ENCODE measurements at regions not wholly inside any gene's neighbourhood (a gene's known extent, or its start where the extent isn't known, plus 50 kb on each side); places are given as distances from the start of the nearest gene placed in this dataset.
A peak's percentile ranks its signal among the peaks of the same experiment; 100 is the strongest.

DNA sequence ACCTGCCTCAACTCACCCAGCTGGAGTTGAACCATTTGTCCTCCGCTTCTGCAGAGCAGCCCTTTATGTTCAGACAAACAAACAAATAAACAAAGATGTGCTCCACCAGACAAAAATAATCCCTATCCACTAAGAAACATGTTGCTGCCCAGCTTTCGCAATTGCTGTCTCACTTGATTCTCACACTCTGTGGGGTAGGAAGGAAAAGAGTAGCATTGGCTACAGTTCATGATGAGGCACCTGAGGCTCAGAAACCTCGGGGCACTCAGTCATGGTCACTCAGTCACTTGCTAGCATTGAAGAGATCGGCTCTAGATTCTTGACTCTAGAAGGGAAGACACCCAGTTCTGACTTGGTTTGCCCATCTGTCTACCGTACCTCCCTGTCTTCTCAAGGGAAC, 88.0 kb upstream of the ZMIZ1 start:
- H3K4me1 ChIP-seq (ENCODE audit: control insufficient read depth in 2 of 2, insufficient read depth in 1 of 2, low read depth in 1 of 2, low read length in 2 of 2), result peaks cover 6 to 8% of the 10 kb centered on the region in 2 donors
- no peak overlapping the region for H3K4ac ChIP-seq (ENCODE audit: low read length)
- no peak overlapping the region for H4K8ac ChIP-seq (ENCODE audit: low read depth, low read length)
- no peak for DNase-seq (ENCODE audit: low spot score)
- H3K23ac ChIP-seq (ENCODE audit: low read depth, low read length, poor library complexity), result no peak overlapping the region
- H3K9ac ChIP-seq (ENCODE audit: low read depth, low read length, poor library complexity), result no peak overlapping the region
- no peak overlapping the region for H2AFZ ChIP-seq (ENCODE audit: low read length)
- H3K27me3 ChIP-seq (ENCODE audit: control insufficient read depth in 3 of 3, insufficient read depth in 3 of 3, low read depth in 1 of 3, low read length in 3 of 3), result peaks cover 0 to 17% (median 4%) of the 10 kb centered on the region in 3 experiments
- H2BK12ac ChIP-seq (ENCODE audit: low read length), result no peak overlapping the region
- no peak overlapping the region for H2BK120ac ChIP-seq (ENCODE audit: low read depth, low read length)
- H3K4me2 ChIP-seq (ENCODE audit: insufficient read depth, low read length, poor library complexity, severe bottlenecking), result no peak overlapping the region
- no peak overlapping the region for H2BK5ac ChIP-seq (ENCODE audit: low read length)
- H3K27ac ChIP-seq (replicated peaks; ENCODE audit: low read length), result no peak overlapping the region
- H4K91ac ChIP-seq (ENCODE audit: low read depth, low read length, poor library complexity), result no peak overlapping the region
- H2BK15ac ChIP-seq (ENCODE audit: low read length), result peak overlapping the region; percentile 72
- H3K18ac ChIP-seq (ENCODE audit: low read length), result no peak overlapping the region
- H3K9me3 ChIP-seq (replicated peaks in 1 of 2; ENCODE audit: control insufficient read depth in 2 of 2, insufficient read depth in 1 of 2, low read depth in 1 of 2, low read length in 2 of 2), result no peaks in the 10 kb centered on the region
- peak overlapping the region; percentile 72 for H2AK5ac ChIP-seq (ENCODE audit: low read depth, low read length)
- no peak overlapping the region for H3K14ac ChIP-seq (ENCODE audit: low read length)
- no CpG with 5 or more reads among the region's 5 CpGs for WGBS, 2 donors (ENCODE audit: extremely low coverage in 2 of 2, insufficient read length in 2 of 2, insufficient replicate concordance in 1 of 2)
- H3K79me1 ChIP-seq (ENCODE audit: low read depth, low read length), result no peaks in the 10 kb centered on the region
- H3K36me3 ChIP-seq (replicated peaks in 1 of 2; ENCODE audit: control insufficient read depth in 2 of 2, insufficient read depth in 2 of 2, low read length in 2 of 2), result no peaks in the 10 kb centered on the region
- H3K4me3 ChIP-seq (ENCODE audit: low read length in 2 of 2), result no peak overlapping the region

DNA sequence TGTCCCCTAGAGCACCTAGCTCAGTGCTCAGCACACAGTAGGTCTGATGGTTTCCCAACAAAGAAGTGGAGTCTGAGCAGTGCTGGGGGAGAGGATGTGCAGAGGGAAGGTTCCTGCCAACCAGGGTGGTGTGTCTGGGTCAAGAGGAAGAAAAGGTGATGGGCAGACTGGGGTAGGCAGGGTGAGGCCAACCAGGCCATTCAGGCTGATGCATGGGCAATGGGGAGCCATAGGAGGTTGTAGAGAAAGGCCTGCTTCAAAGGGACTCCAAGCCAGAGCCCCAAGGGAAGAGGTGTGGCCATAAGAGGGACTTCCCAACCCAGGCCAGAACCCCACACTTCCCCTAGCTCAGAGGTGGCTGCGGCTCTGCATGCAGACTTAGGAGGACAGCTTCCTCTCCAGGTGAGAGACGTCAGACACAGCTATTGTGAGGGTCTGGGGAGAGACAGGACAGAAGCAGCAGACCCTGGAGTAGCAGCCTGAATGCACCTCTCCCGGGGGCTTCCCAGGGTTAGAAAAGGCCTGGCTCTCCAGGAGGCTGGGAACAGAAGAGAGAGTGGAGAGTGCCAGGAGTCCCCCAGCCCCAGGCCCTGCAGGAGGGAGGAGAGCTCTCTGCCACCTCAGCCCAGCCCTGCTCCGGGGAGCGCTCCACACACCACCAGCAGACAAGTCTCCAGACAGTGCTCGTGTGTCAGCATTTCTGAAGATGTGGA, 87.4 kb upstream of the ZMIZ1 start:
- H3K79me1 ChIP-seq (ENCODE audit: low read depth, low read length), result no peaks in the 10 kb centered on the region
- no peak overlapping the region for H4K91ac ChIP-seq (ENCODE audit: low read depth, low read length, poor library complexity)
- no peak overlapping the region for H3K4ac ChIP-seq (ENCODE audit: low read length)
- no peak overlapping the region for H3K9ac ChIP-seq (ENCODE audit: low read depth, low read length, poor library complexity)
- H3K36me3 ChIP-seq (replicated peaks in 1 of 2; ENCODE audit: control insufficient read depth in 2 of 2, insufficient read depth in 2 of 2, low read length in 2 of 2), result no peaks in the 10 kb centered on the region
- no peak overlapping the region for H2BK12ac ChIP-seq (ENCODE audit: low read length)
- no peak overlapping the region for H3K23ac ChIP-seq (ENCODE audit: low read depth, low read length, poor library complexity)
- H3K14ac ChIP-seq (ENCODE audit: low read length), result peak overlapping the region; percentile 59
- no peak overlapping the region for H2AFZ ChIP-seq (ENCODE audit: low read length)
- peak overlapping the region; percentile 72 for H2AK5ac ChIP-seq (ENCODE audit: low read depth, low read length)
- peak overlapping the region; percentile 72 for H2BK15ac ChIP-seq (ENCODE audit: low read length)
- no peak overlapping the region for H3K27ac ChIP-seq (replicated peaks; ENCODE audit: low read length)
- H3K27me3 ChIP-seq (ENCODE audit: control insufficient read depth in 3 of 3, insufficient read depth in 3 of 3, low read depth in 1 of 3, low read length in 3 of 3), result peaks cover 0 to 17% (median 4%) of the 10 kb centered on the region in 3 experiments
- no peak overlapping the region for H2BK120ac ChIP-seq (ENCODE audit: low read depth, low read length)
- DNase-seq (ENCODE audit: low spot score), result no peak
- H3K4me3 ChIP-seq (ENCODE audit: low read length in 2 of 2), result no peak overlapping the region
- H4K8ac ChIP-seq (ENCODE audit: low read depth, low read length), result no peak overlapping the region
- H2BK5ac ChIP-seq (ENCODE audit: low read length), result no peak overlapping the region
- no peak overlapping the region for H3K4me2 ChIP-seq (ENCODE audit: insufficient read depth, low read length, poor library complexity, severe bottlenecking)
- no CpG with 5 or more reads among the region's 6 CpGs for WGBS, 2 donors (ENCODE audit: extremely low coverage in 2 of 2, insufficient read length in 2 of 2, insufficient replicate concordance in 1 of 2)
- H3K4me1 ChIP-seq (ENCODE audit: control insufficient read depth in 2 of 2, insufficient read depth in 1 of 2, low read depth in 1 of 2, low read length in 2 of 2), result peaks cover 7 to 8% of the 10 kb centered on the region in 2 donors
- H3K18ac ChIP-seq (ENCODE audit: low read length), result peak overlapping the region; percentile 77
- H3K9me3 ChIP-seq (replicated peaks in 1 of 2; ENCODE audit: control insufficient read depth in 2 of 2, insufficient read depth in 1 of 2, low read depth in 1 of 2, low read length in 2 of 2), result no peaks in the 10 kb centered on the region

DNA sequence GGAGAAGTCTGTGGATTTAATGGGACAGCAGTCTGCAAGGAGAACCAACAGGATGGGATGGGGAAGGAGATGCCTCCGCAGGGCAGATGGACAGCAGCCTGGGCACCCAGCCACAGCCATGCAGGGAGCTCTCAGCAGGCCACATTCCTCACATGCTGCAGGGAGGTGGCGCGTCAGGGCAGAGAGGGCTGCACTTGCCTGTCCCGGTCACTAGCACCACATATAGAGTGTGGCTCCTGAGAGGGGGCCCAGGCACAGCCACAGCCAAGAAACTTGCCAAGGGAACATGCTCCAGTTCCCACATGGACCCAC, 86.8 kb upstream of the ZMIZ1 start:
- Histone ChIP-seq H3K14ac (ENCODE audit: low read length) (peak overlapping the region; percentile 59), H3K4me1 (ENCODE audit: control insufficient read depth in 2 of 2, insufficient read depth in 1 of 2, low read depth in 1 of 2, low read length in 2 of 2) (peaks cover 7 to 8% of the 10 kb centered on the region in 2 donors), H2BK12ac (ENCODE audit: low read length) (no peak overlapping the region), H3K79me1 (ENCODE audit: low read depth, low read length) (no peaks in the 10 kb centered on the region), H2AK5ac (ENCODE audit: low read depth, low read length) (peak overlapping the region; percentile 72), H4K8ac (ENCODE audit: low read depth, low read length) (no peak overlapping the region), H2BK5ac (ENCODE audit: low read length) (no peak overlapping the region), H4K91ac (ENCODE audit: low read depth, low read length, poor library complexity) (no peak overlapping the region), H3K4ac (ENCODE audit: low read length) (no peak overlapping the region), H2AFZ (ENCODE audit: low read length) (no peak overlapping the region), H2BK15ac (ENCODE audit: low read length) (peak overlapping the region; percentile 53), H3K36me3 (replicated peaks in 1 of 2; ENCODE audit: control insufficient read depth in 2 of 2, insufficient read depth in 2 of 2, low read length in 2 of 2) (no peaks in the 10 kb centered on the region), H3K27me3 (ENCODE audit: control insufficient read depth in 3 of 3, insufficient read depth in 3 of 3, low read depth in 1 of 3, low read length in 3 of 3) (peaks cover 0 to 18% (median 4%) of the 10 kb centered on the region in 3 experiments), H3K23ac (ENCODE audit: low read depth, low read length, poor library complexity) (no peak overlapping the region), H3K4me2 (ENCODE audit: insufficient read depth, low read length, poor library complexity, severe bottlenecking) (no peak overlapping the region), H3K9ac (ENCODE audit: low read depth, low read length, poor library complexity) (no peak overlapping the region), H3K18ac (ENCODE audit: low read length) (peak overlapping the region; percentile 68), H3K27ac (replicated peaks; ENCODE audit: low read length) (no peak overlapping the region), H3K9me3 (replicated peaks in 1 of 2; ENCODE audit: control insufficient read depth in 2 of 2, insufficient read depth in 1 of 2, low read depth in 1 of 2, low read length in 2 of 2) (no peaks in the 10 kb centered on the region), H2BK120ac (ENCODE audit: low read depth, low read length) (no peak overlapping the region), H3K4me3 (ENCODE audit: low read length in 2 of 2) (no peak overlapping the region)
- no peak for DNase-seq (ENCODE audit: low spot score)
- WGBS, 2 donors (ENCODE audit: extremely low coverage in 2 of 2, insufficient read length in 2 of 2, insufficient replicate concordance in 1 of 2), result no CpG with 5 or more reads among the region's 4 CpGs

DNA sequence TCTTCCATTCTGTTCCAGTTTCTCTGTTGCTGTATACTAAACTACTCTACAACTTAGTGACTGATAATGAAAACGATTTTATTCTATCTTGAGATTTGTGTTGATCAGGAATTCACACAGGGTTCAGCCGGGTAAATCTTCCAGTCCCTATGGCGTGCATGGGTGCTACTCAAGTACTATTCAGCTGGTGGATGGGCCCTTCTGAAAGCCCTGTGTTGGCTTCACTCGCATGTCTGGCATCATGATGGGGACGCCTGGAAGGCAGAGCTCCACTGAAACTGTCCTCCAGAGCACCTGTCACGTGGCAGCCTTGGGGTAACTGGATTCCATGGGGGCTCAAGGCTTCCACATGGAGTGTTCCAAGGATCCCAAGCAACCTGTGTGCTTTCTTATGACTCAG, 86.0 kb upstream of the ZMIZ1 start:
- Histone ChIP-seq H4K91ac (ENCODE audit: low read depth, low read length, poor library complexity) (no peak overlapping the region), H3K27me3 (ENCODE audit: control insufficient read depth in 3 of 3, insufficient read depth in 3 of 3, low read depth in 1 of 3, low read length in 3 of 3) (peaks cover 0 to 21% (median 0%) of the 10 kb centered on the region in 3 experiments), H3K18ac (ENCODE audit: low read length) (no peak overlapping the region), H2BK12ac (ENCODE audit: low read length) (no peak overlapping the region), H2BK120ac (ENCODE audit: low read depth, low read length) (no peak overlapping the region), H4K8ac (ENCODE audit: low read depth, low read length) (no peak overlapping the region), H3K23ac (ENCODE audit: low read depth, low read length, poor library complexity) (no peak overlapping the region), H3K9me3 (replicated peaks in 1 of 2; ENCODE audit: control insufficient read depth in 2 of 2, insufficient read depth in 1 of 2, low read depth in 1 of 2, low read length in 2 of 2) (no peaks in the 10 kb centered on the region), H2AFZ (ENCODE audit: low read length) (no peak overlapping the region), H3K36me3 (replicated peaks in 1 of 2; ENCODE audit: control insufficient read depth in 2 of 2, insufficient read depth in 2 of 2, low read length in 2 of 2) (no peaks in the 10 kb centered on the region), H3K14ac (ENCODE audit: low read length) (no peak overlapping the region), H2AK5ac (ENCODE audit: low read depth, low read length) (no peak overlapping the region), H3K4me3 (ENCODE audit: low read length in 2 of 2) (no peak overlapping the region), H3K9ac (ENCODE audit: low read depth, low read length, poor library complexity) (no peak overlapping the region), H2BK5ac (ENCODE audit: low read length) (no peak overlapping the region), H3K4me1 (ENCODE audit: control insufficient read depth in 2 of 2, insufficient read depth in 1 of 2, low read depth in 1 of 2, low read length in 2 of 2) (peaks cover 3 to 7% of the 10 kb centered on the region in 2 donors), H3K27ac (replicated peaks; ENCODE audit: low read length) (no peak overlapping the region), H3K4ac (ENCODE audit: low read length) (no peak overlapping the region), H3K4me2 (ENCODE audit: insufficient read depth, low read length, poor library complexity, severe bottlenecking) (no peak overlapping the region), H2BK15ac (ENCODE audit: low read length) (no peak overlapping the region), H3K79me1 (ENCODE audit: low read depth, low read length) (no peaks in the 10 kb centered on the region)
- no peak for DNase-seq (ENCODE audit: low spot score)
- no CpG with 5 or more reads among the region's 6 CpGs for WGBS, 2 donors (ENCODE audit: extremely low coverage in 2 of 2, insufficient read length in 2 of 2, insufficient replicate concordance in 1 of 2)

Measured in neuronal stem cell (in vitro differentiated cells).